ENCODE measurements at regions not wholly inside any gene's neighbourhood (a gene's known extent, or its start where the extent isn't known, plus 50 kb on each side); places are given as distances from the start of the nearest gene placed in this dataset.

DNA sequence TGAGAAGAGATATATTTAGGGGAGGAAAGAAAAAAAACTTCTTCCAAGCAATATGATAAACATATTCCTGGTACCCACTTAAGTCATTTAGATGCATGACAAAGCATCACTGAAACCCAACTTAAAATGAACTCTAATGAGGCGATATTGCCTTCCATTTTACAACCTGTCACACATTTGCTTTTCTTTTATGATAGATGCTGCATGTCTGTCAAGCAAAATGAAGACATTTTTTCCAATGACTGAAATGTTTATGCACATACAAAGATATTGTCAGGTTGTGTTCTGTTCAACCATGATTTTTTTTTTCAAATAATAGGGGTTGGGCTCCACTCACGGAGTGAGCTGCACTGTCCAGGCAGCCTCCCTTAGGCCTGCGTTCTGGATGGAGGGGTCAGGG lies 894.4 kb downstream of the SORCS3 start:
- no peak overlapping the region for H3K4me3 Mint-ChIP-seq
- no peak overlapping the region for H3K27ac Mint-ChIP-seq
- DNase-seq: no peak
- no peaks in the 10 kb centered on the region for H3K4me1 Mint-ChIP-seq
- H3K27me3 Mint-ChIP-seq: peaks cover 3% of the 10 kb centered on the region
- peaks cover 2% of the 10 kb centered on the region for H3K36me3 Mint-ChIP-seq
- peaks cover 6% of the 10 kb centered on the region for H3K9me3 Mint-ChIP-seq

DNA sequence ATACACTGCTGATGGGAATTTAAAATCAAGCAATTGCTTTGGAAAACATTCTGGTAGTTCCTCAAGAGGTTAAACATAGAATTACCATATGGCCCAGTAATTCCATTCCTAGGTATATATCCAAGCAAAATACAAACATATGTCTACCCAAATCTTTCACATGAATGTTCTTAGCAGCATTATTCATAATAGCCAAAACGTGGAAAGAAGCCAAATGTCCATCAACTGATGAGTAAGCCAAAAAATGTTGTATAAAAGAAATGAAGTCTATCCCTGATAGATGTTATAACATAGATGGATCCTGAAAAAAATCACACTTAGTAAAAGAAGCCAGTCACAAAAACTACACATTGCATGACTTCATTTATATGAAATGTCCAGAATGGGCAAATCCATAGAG lies 893.0 kb downstream of the SORCS3 start:
- peaks cover 2% of the 10 kb centered on the region for H3K36me3 Mint-ChIP-seq

DNA sequence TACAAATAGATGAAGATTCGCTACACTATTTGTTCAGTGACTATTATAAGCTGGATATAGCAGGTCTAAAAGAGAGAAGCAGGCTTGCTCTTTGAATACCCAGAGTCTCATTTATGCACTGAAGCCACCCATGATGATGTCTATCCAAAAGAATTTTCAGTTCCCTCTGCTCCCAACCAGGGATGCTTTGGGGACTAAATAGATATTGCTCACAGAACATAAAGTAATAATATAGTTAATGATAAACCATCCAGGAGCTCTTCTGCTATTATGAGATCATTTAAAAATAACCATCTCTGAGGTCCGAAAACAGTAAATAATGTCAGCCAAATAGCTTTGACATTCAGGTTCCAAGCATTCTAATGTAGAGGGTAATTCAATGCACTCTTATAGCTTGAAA lies 875.4 kb downstream of the SORCS3 start:
- Mint-ChIP-seq H3K9me3 (no peaks in the 10 kb centered on the region), H3K36me3 (no peaks in the 10 kb centered on the region), H3K27me3 (no peaks in the 10 kb centered on the region), H3K4me3 (no peak overlapping the region), H3K27ac (no peak overlapping the region), H3K4me1 (no peaks in the 10 kb centered on the region)
- no peak for DNase-seq

More for the DNA sequence above, 893.0 kb downstream of the SORCS3 start:
- peaks cover 6% of the 10 kb centered on the region for H3K9me3 Mint-ChIP-seq
- H3K27ac Mint-ChIP-seq: no peak overlapping the region
- no peaks in the 10 kb centered on the region for H3K4me1 Mint-ChIP-seq
- H3K27me3 Mint-ChIP-seq: peaks cover 3% of the 10 kb centered on the region
- H3K4me3 Mint-ChIP-seq: no peak overlapping the region
- DNase-seq: no peak

DNA sequence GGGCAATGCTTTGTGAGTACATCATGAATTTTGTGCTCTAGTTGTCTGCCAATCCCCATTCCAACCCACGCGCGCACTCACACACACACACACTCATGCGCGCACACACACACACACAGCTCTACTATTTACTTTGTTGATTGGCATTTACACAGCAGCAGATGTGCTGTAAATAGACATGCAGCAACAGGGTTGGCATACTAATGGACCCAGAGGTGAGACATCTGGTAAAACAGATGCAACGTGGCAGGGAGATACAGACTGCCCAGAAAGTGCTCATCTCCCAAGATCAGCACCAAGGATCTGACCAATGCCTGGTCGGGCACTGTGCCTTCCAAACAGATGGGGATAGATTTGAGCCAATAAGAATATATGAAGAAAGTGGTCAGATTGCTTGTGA lies 873.0 kb downstream of the SORCS3 start:
- no peaks in the 10 kb centered on the region for H3K27me3 Mint-ChIP-seq
- no peak overlapping the region for H3K27ac Mint-ChIP-seq
- no peak for DNase-seq
- no peaks in the 10 kb centered on the region for H3K9me3 Mint-ChIP-seq
- H3K4me3 Mint-ChIP-seq: no peak overlapping the region
- no peaks in the 10 kb centered on the region for H3K36me3 Mint-ChIP-seq
- no peaks in the 10 kb centered on the region for H3K4me1 Mint-ChIP-seq

DNA sequence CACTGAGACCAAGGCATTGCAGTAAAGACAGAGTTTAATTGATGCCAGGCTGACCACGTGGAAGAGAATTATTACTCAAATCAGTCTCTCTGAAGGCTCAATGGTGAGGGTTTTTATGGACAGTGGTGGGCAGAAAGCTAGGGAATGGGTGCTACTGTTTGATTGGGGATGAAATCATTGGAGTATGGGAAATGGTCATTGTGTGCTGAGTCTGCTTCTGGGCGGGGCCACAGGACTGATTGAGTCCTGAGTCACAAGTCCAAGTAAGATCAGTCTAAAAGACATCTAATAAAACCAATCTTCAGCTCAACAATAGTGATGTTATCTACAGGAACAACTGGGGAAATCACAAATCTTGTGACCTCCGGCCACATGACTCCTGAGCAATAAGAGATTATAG lies 868.4 kb downstream of the SORCS3 start:
- no peak for DNase-seq
- no peaks in the 10 kb centered on the region for H3K9me3 Mint-ChIP-seq
- no peaks in the 10 kb centered on the region for H3K36me3 Mint-ChIP-seq
- H3K27me3 Mint-ChIP-seq: no peaks in the 10 kb centered on the region
- no peak overlapping the region for H3K4me3 Mint-ChIP-seq
- H3K4me1 Mint-ChIP-seq: no peaks in the 10 kb centered on the region
- H3K27ac Mint-ChIP-seq: no peak overlapping the region

DNA sequence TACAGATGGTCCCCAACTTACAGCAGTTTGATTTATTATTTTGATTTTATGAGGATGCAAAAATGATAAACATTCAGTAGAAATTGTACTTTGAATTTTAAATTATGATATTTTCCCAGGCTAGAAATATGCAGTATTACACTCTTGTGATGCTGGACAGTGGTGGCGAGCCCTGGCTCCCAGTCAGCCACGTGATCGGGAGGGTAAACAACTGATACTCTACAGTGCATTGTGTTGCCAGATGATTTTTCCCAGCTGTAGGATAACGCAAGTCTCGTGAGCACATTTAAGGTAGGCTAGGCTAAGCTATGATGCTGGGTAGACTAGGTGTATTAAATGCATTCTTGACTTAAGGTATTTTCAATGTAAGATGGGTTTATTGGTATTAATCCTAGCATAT lies 865.2 kb downstream of the SORCS3 start:
- H3K27ac Mint-ChIP-seq: no peak overlapping the region
- DNase-seq: no peak
- H3K27me3 Mint-ChIP-seq: no peaks in the 10 kb centered on the region
- H3K4me3 Mint-ChIP-seq: no peak overlapping the region
- H3K36me3 Mint-ChIP-seq: no peaks in the 10 kb centered on the region
- H3K9me3 Mint-ChIP-seq: no peaks in the 10 kb centered on the region
- H3K4me1 Mint-ChIP-seq: no peaks in the 10 kb centered on the region

DNA sequence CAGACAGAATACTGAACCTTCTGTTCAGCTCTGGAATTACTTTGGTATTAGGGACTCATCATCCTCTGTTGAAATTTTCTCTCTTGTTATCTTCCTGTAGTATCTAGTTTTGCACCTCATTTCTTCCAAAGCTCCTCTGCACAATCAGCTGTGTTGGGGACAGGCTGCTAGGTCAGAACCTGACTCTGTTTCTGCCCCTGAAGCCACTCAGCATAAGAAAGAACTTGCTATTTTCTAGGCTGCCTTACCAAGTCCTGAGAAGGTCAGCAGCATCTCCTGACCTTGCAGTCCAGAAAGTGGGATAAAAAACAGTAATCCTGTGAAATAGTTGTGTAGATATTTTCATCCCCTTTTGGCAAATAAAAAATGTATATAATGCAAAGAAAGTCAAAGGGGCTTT lies 862.6 kb downstream of the SORCS3 start:
- Mint-ChIP-seq H3K27ac (no peak overlapping the region), H3K36me3 (no peaks in the 10 kb centered on the region), H3K9me3 (no peaks in the 10 kb centered on the region), H3K27me3 (no peaks in the 10 kb centered on the region), H3K4me3 (no peak overlapping the region), H3K4me1 (no peaks in the 10 kb centered on the region)
- DNase-seq: no peak

DNA sequence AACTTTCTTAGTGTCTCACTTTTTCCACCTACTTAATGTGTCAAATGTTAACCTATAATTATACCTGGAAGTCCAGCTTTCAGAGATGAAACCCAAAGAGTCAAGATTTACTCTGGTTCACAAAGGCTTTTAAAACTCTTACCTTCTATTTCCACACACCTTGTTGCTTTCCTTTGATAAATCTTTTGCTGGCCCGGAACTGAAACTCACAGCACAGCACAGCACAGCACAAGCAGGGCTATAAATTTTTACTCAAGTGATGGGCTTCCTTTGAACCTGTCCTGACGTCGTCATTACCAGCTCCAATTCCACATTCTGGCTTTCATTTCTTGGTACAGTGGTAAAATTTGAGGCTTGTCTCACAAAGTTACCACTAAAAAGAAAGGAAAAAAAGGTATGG lies 861.0 kb downstream of the SORCS3 start:
- Mint-ChIP-seq H3K4me1 (no peaks in the 10 kb centered on the region), H3K27me3 (no peaks in the 10 kb centered on the region), H3K36me3 (no peaks in the 10 kb centered on the region), H3K27ac (no peak overlapping the region), H3K9me3 (no peaks in the 10 kb centered on the region), H3K4me3 (no peak overlapping the region)
- DNase-seq: no peak

DNA sequence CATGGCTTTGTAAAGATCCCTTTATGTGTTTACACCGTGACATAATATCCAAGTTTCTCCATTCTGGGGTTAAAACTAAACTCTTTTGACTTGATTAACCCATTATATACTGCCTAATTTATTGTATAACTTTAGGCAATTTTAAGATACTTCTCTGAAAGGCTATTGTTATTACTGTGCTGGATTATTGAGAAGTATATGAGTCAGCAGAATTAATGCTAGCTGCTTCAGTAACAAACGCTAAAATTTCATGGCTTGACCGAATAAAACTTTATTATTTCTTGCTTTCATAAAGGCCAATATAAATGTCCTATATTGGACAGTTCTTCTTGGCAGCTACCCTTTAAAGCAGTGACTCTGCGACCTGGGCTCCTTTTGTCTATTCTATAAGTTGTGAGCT lies 853.9 kb downstream of the SORCS3 start:
- Mint-ChIP-seq H3K27ac (no peak overlapping the region), H3K4me3 (no peak overlapping the region), H3K36me3 (no peaks in the 10 kb centered on the region), H3K9me3 (no peaks in the 10 kb centered on the region), H3K4me1 (no peaks in the 10 kb centered on the region), H3K27me3 (no peaks in the 10 kb centered on the region)
- DNase-seq: no peak

DNA sequence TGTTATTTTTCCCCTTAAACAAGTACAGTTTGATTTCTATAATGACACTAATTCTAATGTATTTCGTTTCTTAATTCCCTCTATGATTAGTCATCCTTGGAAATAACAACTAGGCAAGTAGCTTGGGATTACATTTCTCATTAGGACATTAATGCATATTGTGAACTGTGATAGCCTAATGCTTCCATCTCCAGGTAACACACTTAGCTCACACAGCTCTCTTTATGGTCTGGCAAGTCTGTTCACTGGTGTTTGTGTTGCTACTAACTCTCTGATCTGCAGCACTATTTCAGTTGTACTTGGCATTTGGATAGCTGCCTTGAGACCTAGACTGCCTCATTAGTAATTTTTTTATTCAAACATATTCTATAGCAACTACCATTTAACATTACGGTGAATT lies 853.2 kb downstream of the SORCS3 start:
- Mint-ChIP-seq H3K9me3 (no peaks in the 10 kb centered on the region), H3K4me3 (no peak overlapping the region), H3K4me1 (no peaks in the 10 kb centered on the region), H3K27ac (no peak overlapping the region), H3K36me3 (no peaks in the 10 kb centered on the region), H3K27me3 (no peaks in the 10 kb centered on the region)
- no peak for DNase-seq

DNA sequence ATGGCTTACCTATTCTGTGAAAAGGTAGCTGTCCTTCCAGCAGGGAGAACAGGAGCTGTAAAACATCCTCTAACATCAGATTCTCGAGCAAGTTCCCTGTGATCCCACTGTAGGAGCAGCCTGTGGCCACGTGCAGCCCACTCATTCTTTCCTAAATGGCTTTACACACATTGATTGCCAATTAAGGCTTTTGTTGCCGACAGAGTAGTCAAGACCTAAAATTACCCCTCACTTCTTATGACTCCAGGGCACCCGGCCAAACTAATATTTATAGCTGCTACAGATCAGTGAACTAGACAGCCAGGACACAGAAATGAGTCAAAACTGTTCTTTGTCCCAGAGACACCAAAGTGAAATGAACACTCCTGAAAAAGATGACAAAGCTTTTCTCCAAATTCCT lies 832.1 kb downstream of the SORCS3 start:
- H3K36me3 Mint-ChIP-seq: no peaks in the 10 kb centered on the region
- H3K27ac Mint-ChIP-seq: no peak overlapping the region
- DNase-seq: no peak
- H3K9me3 Mint-ChIP-seq: peaks cover 1% of the 10 kb centered on the region
- no peaks in the 10 kb centered on the region for H3K27me3 Mint-ChIP-seq
- H3K4me3 Mint-ChIP-seq: no peak overlapping the region
- no peaks in the 10 kb centered on the region for H3K4me1 Mint-ChIP-seq

DNA sequence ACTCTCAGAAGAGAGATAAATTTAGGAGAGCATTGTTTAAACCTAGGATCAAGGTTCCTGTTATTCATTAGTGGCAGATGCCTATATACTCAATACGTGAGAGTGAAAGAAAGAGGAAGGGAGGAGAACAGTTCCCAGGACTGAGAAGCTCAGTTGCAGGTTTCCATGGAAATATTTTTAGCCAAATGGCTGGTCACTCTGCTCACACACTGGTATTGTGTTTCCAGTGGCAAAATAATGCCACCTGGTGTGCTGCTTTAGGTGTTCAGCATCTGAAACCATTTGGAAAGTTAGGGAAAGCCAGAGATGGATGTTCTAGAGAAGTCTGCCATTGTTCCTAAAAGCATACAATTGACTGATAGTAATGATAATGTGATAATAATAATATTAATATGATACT lies 827.7 kb downstream of the SORCS3 start:
- Mint-ChIP-seq H3K9me3 (peaks cover 1% of the 10 kb centered on the region), H3K4me3 (no peak overlapping the region), H3K27ac (no peak overlapping the region), H3K36me3 (no peaks in the 10 kb centered on the region), H3K27me3 (no peaks in the 10 kb centered on the region), H3K4me1 (no peaks in the 10 kb centered on the region)
- no peak for DNase-seq

DNA sequence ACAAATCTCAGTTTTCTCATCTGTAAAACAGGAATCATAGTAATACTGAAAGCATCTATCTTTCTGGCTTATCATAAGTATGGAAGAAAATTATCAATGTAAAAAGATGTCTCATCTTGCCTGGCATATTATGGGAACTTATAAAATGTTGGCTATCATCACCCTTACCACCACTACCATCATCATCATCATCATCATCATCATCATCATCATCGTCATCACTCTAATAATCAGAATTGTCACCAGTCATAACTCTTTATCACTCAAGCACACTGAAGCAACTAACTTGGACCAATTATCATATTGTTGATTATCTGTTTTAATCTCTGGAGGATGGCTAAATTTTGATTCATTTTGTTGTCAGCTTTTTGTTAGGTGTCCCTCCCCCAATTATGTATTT lies 825.4 kb downstream of the SORCS3 start:
- H3K27me3 Mint-ChIP-seq: no peaks in the 10 kb centered on the region
- no peaks in the 10 kb centered on the region for H3K36me3 Mint-ChIP-seq
- H3K4me1 Mint-ChIP-seq: no peaks in the 10 kb centered on the region
- no peak overlapping the region for H3K4me3 Mint-ChIP-seq
- no peak overlapping the region for H3K27ac Mint-ChIP-seq
- peaks cover 6% of the 10 kb centered on the region for H3K9me3 Mint-ChIP-seq
- no peak for DNase-seq

DNA sequence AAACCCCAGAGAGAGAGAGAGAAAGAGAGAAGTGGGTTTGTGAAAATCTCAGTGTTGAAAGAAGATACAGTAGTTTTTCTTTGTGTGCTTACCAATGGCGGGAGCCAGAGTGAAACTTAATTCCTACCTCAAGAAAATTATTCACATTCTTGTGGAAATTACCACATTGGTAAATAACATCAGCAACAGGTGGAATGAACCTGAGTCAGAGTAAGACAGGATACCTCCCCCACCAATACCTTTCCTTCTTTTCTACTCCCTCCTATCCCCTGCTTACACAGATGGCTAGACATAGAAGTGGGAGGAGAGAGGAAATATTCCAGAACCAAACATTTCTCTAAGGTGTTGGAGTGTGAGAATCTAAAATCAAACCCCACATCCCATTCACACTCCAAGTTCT lies 793.9 kb downstream of the SORCS3 start:
- Mint-ChIP-seq H3K36me3 (no peaks in the 10 kb centered on the region), H3K27me3 (no peaks in the 10 kb centered on the region), H3K27ac (no peak overlapping the region), H3K4me1 (no peaks in the 10 kb centered on the region), H3K9me3 (no peaks in the 10 kb centered on the region), H3K4me3 (no peak overlapping the region)
- DNase-seq: no peak

DNA sequence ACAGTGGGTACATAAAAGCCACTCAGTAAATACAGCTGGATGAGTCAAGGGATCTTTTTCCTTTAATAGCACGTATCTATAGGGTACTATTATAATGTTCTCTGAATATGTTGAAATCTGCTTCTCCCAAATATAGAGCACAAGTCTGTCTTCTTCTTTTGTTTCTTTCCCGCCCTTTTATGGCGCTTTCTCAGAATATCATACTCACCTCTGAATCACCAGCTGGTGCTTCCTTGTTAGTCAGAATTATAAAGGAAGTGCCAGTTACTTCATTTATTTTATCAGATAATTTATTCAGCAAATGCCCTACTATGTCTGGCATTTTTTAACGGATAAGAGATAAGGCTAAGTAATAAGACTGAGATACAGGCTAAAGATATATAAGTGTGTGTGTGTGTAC lies 772.9 kb downstream of the SORCS3 start:
- peaks cover 4% of the 10 kb centered on the region for H3K9me3 Mint-ChIP-seq
- DNase-seq: no peak
- H3K4me1 Mint-ChIP-seq: no peaks in the 10 kb centered on the region
- no peaks in the 10 kb centered on the region for H3K36me3 Mint-ChIP-seq
- no peaks in the 10 kb centered on the region for H3K27me3 Mint-ChIP-seq
- no peak overlapping the region for H3K27ac Mint-ChIP-seq
- no peak overlapping the region for H3K4me3 Mint-ChIP-seq

DNA sequence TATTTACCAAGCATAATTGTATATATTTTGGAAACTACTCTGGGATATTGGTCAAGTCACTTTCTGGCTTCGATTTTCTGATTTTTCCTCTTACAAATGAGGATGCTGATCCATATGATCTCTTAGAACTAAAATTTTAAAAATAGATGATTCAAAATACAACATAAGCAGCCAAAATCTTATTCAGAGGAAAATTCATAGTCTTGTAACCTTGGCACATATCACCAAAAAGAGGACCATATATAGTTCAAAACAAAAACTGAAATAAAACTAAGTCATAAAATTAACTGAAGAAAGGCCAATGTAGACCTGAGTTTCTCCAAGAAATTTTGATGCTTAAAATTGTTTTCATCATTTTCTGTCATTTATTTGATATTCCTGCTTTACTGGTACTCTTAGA lies 768.3 kb downstream of the SORCS3 start:
- no peaks in the 10 kb centered on the region for H3K4me1 Mint-ChIP-seq
- H3K27me3 Mint-ChIP-seq: no peaks in the 10 kb centered on the region
- no peak overlapping the region for H3K4me3 Mint-ChIP-seq
- H3K36me3 Mint-ChIP-seq: no peaks in the 10 kb centered on the region
- peaks cover 2% of the 10 kb centered on the region for H3K9me3 Mint-ChIP-seq
- DNase-seq: no peak
- no peak overlapping the region for H3K27ac Mint-ChIP-seq

DNA sequence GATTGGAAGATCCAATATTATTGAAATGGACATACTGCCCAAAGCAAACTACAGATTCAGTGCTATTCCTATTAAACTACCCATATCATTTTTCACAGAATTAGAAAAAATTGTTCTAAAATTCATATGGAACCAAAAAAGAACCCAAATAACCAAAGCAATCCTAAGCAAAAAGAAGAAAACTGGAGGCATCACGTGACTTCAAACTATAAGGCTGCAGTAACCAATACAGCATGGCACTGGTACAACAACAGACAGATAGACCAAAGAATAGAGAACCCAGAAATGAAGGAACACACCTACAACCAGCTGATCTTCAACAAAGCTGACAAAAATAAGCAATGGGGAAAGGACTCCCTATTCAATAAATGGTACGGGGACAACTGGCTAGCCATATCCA lies 765.4 kb downstream of the SORCS3 start:
- peaks cover 3% of the 10 kb centered on the region for H3K9me3 Mint-ChIP-seq
- H3K36me3 Mint-ChIP-seq: no peaks in the 10 kb centered on the region
- no peaks in the 10 kb centered on the region for H3K27me3 Mint-ChIP-seq
- no peak overlapping the region for H3K4me3 Mint-ChIP-seq
- no peak for DNase-seq
- no peak overlapping the region for H3K27ac Mint-ChIP-seq
- no peaks in the 10 kb centered on the region for H3K4me1 Mint-ChIP-seq
